ENCODE measurements at regions not wholly inside any gene's neighbourhood (a gene's known extent, or its start where the extent isn't known, plus 50 kb on each side); places are given as distances from the start of the nearest gene placed in this dataset.

- H3K4me2 ChIP-seq (ENCODE audit: low read length) = no peak overlapping the region
- TF ChIP-seq, protein P1, sequence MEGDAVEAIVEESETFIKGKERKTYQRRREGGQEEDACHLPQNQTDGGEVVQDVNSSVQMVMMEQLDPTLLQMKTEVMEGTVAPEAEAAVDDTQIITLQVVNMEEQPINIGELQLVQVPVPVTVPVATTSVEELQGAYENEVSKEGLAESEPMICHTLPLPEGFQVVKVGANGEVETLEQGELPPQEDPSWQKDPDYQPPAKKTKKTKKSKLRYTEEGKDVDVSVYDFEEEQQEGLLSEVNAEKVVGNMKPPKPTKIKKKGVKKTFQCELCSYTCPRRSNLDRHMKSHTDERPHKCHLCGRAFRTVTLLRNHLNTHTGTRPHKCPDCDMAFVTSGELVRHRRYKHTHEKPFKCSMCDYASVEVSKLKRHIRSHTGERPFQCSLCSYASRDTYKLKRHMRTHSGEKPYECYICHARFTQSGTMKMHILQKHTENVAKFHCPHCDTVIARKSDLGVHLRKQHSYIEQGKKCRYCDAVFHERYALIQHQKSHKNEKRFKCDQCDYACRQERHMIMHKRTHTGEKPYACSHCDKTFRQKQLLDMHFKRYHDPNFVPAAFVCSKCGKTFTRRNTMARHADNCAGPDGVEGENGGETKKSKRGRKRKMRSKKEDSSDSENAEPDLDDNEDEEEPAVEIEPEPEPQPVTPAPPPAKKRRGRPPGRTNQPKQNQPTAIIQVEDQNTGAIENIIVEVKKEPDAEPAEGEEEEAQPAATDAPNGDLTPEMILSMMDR (IDR thresholded peaks at IDR 0.05) = no peak
- peak overlapping the region; percentile 1 for H3K27ac ChIP-seq
- H3K9me3 ChIP-seq (ENCODE audit: control insufficient read depth, low read length) = no peaks in the 10 kb centered on the region
- H3K9ac ChIP-seq = no peak overlapping the region
- no peak overlapping the region for H2AFZ ChIP-seq
- no peaks in the 10 kb centered on the region for H3K36me3 ChIP-seq (ENCODE audit: control insufficient read depth, insufficient read depth, low read length)
- no peak overlapping the region for H3K4me3 ChIP-seq (ENCODE audit: low read depth, low read length)
- no peaks in the 10 kb centered on the region for H3K79me2 ChIP-seq
- peaks cover 5% of the 10 kb centered on the region for H3K4me1 ChIP-seq
- no peaks in the 10 kb centered on the region for H3K27me3 ChIP-seq (ENCODE audit: control insufficient read depth, insufficient read depth, low read length)
Measured at GRCh38 chr2:64329848-64330247, 124.1 kb upstream of the LGALSL start.

GRCh38 chr2:64330281-64331113 is 123.5 kb upstream of the LGALSL start:
- H3K4me3 ChIP-seq (ENCODE audit: low read depth, low read length) = no peak overlapping the region

DNA sequence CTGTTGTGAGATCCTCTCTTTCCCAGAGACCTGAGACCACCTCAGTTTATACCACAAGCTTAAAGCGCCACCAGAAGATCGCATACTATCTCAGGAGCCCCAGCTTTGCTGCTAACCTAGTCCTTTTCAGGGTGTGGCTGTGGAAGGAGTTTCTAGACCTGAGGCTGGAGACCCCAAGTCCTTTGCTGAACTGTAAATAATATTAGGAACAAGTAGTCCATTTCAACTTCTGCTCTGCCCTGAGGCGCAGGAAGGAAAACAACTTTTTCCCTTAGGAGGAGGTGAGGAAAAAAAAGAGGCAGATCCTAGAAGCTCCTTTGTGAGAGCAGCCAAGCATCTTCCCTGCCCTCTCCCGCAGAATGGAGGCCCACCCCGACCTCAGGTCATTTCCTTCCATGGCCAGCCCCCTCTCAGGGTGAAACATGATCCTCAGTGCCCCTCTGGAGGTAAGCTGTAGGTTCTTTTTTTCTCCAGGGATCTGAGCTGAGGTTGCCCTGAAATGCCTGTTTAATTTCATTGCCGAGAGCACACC is 122.8 kb upstream of the LGALSL start:
- H3K4me3 ChIP-seq (ENCODE audit: low read depth, low read length) = no peak overlapping the region
- H3K9ac ChIP-seq = no peak overlapping the region
- H3K27ac ChIP-seq = peak overlapping the region; percentile 1

More at GRCh38 chr2:64330281-64331113, 123.5 kb upstream of the LGALSL start:
- Histone ChIP-seq H3K4me1 (peaks cover 5% of the 10 kb centered on the region), H3K9me3 (ENCODE audit: control insufficient read depth, low read length) (no peaks in the 10 kb centered on the region), H3K9ac (no peak overlapping the region), H3K27ac (peak overlapping the region; percentile 1), H3K36me3 (ENCODE audit: control insufficient read depth, insufficient read depth, low read length) (no peaks in the 10 kb centered on the region), H3K79me2 (no peaks in the 10 kb centered on the region), H2AFZ (peak overlapping the region; percentile 68), H3K4me2 (ENCODE audit: low read length) (peak overlapping the region; percentile 49), H3K27me3 (ENCODE audit: control insufficient read depth, insufficient read depth, low read length) (no peaks in the 10 kb centered on the region)
- TF ChIP-seq, protein P1 (IDR thresholded peaks at IDR 0.05) = peak; percentile 95

GRCh38 chr2:64331849-64332699 is 121.9 kb upstream of the LGALSL start:
- peak overlapping the region; percentile 1 for H3K27ac ChIP-seq
- H3K4me2 ChIP-seq (ENCODE audit: low read length) = no peak overlapping the region
- H3K9ac ChIP-seq = no peak overlapping the region

More for the DNA sequence above, 122.8 kb upstream of the LGALSL start:
- no peaks in the 10 kb centered on the region for H3K9me3 ChIP-seq (ENCODE audit: control insufficient read depth, low read length)
- TF ChIP-seq, protein P1 (IDR thresholded peaks at IDR 0.05) = no peak
- H2AFZ ChIP-seq = peak overlapping the region; percentile 68
- peaks cover 5% of the 10 kb centered on the region for H3K4me1 ChIP-seq
- no peaks in the 10 kb centered on the region for H3K79me2 ChIP-seq
- H3K27me3 ChIP-seq (ENCODE audit: control insufficient read depth, insufficient read depth, low read length) = no peaks in the 10 kb centered on the region
- H3K36me3 ChIP-seq (ENCODE audit: control insufficient read depth, insufficient read depth, low read length) = no peaks in the 10 kb centered on the region
- H3K4me2 ChIP-seq (ENCODE audit: low read length) = no peak overlapping the region

More at GRCh38 chr2:64331849-64332699, 121.9 kb upstream of the LGALSL start:
- Histone ChIP-seq H3K79me2 (no peaks in the 10 kb centered on the region), H3K9me3 (ENCODE audit: control insufficient read depth, low read length) (no peaks in the 10 kb centered on the region), H2AFZ (peak overlapping the region; percentile 10), H3K4me1 (peaks cover 5% of the 10 kb centered on the region), H3K4me3 (ENCODE audit: low read depth, low read length) (no peak overlapping the region), H3K27me3 (ENCODE audit: control insufficient read depth, insufficient read depth, low read length) (no peaks in the 10 kb centered on the region), H3K36me3 (ENCODE audit: control insufficient read depth, insufficient read depth, low read length) (no peaks in the 10 kb centered on the region)
- TF ChIP-seq, protein P1 (IDR thresholded peaks at IDR 0.05) = no peak
